NCI-H1092 (cell line): ENCODE measurements at regions not wholly inside any gene's neighbourhood (a gene's known extent, or its start where the extent isn't known, plus 50 kb on each side); places are given as distances from the start of the nearest gene placed in this dataset.

Experiments used
- DNase-seq: peaks from one replicate; lab custom pipeline; 2025; lab: John Stamatoyannopoulos, UW

DNA sequence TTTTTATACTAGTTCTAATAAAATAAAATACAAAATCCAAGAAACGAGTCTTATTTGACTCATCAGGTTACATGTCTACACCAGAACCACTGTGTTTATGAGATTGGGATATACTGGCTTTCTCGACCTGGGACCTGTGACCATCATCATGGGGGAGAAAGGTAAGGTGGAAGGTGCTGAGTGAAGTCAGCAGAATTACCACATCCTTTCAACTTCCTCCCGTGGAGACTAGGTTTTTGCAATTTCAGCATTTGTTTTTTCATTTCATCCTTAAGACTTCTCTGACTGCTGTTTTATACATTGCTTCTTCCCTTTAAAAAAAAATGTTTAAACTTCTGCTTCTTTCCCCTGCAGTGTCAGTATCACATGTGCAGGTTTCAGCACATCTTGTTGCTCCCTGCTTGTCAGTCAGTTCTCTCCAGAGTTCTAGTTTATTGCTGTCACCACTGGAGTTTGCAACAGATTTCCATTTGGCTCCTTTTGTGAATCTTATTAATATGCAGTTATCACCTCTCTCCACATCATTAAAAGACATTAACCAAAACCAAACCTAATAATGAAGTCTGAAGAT, 60.4 kb upstream of the HAO2 start:
- DNase-seq, result no peak

DNA sequence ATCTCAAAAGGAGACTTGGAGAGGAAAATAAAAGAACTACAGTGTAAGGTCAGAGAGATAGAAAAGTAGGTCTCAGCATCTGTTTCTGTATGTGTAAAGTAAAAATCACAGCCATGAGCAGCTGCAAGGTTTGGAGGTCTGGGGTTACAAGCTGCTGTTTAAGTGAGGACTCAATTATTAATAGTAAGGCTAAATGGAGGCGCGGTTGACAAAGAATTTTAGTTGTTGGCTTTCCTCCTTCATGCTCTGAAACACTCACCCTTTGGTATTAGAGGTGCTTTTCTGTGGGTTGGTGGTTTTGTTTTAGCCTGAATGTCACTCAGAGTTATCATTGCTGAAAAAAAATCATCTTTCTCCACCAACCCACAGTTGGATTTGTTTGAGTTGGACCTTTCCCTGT, 59.8 kb upstream of the HAO2 start:
- no peak for DNase-seq

DNA sequence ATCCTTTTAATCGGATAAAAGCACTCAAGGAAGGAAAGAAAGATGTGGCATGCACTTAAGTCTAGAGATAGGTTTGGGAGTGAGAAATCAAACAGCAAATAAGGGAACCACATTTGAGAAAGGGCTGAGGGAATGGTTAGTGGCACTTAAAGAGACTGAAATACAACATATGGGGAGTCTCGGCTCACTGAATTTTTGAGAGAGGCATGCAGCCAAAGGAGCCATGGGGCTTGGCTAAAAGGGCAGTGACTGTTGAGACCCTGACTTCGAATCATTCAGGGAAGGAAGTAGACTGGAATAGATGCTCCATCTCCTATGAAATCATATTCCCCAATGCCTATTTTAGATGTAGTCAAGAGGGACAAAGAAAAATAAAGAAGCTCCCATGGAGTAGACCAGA, 58.3 kb upstream of the HAO2 start:
- DNase-seq, result no peak

DNA sequence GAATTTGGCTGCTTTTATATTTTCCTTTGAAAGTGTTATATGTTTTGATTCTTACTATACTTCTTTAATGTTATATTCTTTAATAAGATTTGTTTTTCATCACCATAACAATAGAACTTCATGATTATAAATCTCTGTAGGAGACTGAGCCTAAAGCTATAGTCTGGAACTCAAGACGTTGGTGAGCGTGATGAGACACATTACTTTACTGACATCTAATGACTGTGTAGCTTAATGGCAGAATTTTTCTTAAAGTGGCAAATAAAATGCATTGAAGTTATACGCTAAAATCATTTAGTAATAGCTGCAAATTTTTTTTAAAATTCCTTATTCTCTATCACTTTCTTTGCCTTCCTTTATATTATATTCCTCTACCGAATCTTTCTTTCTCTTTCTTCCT, 56.1 kb upstream of the HAO2 start:
- no peak for DNase-seq

DNA sequence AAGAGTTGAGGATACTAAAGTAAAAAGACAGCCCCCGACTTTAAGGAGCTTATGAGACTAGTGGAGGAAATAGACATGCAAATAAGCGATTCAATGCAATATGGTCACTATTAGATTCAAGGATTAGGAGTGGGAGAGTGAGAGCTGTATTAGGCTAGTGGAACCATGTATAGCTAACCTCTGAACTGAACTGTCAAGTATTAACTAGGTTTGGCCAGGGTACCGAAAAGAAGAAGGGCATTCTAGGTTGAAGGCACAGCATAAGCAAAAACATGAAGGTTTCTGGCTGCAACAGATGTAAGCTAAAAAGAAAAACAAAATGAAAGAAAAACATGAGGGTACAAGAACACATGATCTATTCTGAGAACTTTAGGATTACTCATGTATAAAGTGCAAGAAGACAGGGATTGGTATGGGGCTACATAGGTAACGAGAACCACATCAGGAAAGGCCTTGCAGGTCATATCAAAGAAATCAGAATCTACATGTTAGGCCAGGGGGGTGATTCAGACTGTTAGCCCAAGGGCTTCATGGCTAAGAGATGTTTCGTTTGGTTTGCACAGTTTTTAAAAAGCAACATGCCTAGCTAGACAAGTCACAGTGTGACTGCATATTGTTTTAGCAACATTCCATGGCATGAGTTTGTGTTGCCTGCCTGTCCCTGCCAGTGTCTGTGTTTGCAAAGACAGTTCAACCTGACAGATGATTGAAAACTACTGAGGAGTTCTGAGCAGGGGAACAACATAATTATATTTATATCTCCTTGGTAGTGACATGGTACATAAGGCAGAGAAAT, 54.4 kb upstream of the HAO2 start:
- DNase-seq, result no peak

DNA sequence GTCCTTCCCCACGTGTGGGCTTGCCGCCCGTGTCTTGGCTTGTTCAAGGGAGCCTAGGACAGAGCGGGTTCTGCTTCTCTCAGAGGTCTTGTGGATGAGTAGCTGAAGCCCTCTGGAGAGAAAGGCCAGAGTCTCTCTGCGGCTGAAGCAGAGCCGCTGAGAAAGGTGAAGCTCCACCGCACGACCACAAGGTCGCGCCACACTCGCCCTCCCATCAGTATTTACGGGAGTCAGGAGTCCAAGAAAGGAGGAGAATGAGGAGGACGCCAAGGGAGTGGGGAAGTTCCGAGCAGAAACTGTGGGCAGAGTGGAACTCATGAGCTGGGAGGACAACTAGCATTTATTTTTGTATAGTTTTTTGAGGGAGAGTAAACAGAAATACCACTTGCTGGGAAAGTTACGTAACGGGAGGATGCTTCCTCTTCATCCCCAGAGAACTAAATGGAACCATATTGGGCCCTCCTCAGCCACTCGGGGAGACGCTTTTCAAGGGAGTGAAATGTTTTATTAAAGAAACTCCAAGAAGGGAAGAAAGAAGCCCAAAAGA, 51.6 kb upstream of the HAO2 start:
- no peak for DNase-seq

DNA sequence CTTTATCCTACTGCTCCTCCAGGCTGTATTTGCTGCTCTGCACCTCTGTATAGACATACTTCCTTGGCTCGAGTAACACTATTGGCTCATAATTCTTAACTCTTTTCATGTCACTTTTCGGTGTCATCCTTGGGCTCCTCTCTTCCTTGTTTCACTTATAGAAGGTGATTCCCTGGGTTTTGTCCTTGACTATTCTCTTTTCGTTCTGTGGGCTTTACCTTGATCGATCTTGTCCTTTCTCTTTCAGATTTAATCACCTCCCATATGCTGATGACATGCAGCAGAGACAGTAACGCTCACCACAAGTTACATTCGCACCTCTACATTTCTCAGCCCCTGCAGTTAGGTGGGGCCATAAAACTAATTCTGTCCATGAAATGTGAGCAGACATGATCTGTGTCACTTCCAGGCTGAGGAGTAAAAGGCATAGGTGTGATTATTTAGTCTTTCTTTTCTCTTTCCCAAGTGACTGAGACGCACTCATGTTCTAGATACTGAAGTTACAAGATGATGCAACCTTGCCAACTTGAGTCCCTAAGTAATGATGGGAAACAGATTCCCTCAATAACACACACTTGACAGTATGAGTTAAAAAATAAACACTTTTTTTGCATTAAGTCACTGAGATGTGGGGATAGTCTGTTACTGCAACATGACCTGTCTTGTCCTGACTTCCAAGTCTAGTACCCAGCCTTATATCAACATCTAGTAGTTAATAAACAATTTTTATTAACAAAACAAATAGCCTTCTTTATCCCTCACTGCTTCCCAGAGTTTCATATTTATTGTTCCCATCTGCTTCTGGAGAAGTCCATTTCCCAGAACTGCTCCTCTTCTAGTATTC, 49.9 kb upstream of the HAO2 start:
- no peak for DNase-seq
